ENCODE measurements at regions not wholly inside any gene's neighbourhood (a gene's known extent, or its start where the extent isn't known, plus 50 kb on each side); places are given as distances from the start of the nearest gene placed in this dataset.
"Not testable (repeated sequence)": the region's sequence is repeated elsewhere in the genome, so short reads cannot be mapped to it uniquely, and the experiment has no call there.

DNA sequence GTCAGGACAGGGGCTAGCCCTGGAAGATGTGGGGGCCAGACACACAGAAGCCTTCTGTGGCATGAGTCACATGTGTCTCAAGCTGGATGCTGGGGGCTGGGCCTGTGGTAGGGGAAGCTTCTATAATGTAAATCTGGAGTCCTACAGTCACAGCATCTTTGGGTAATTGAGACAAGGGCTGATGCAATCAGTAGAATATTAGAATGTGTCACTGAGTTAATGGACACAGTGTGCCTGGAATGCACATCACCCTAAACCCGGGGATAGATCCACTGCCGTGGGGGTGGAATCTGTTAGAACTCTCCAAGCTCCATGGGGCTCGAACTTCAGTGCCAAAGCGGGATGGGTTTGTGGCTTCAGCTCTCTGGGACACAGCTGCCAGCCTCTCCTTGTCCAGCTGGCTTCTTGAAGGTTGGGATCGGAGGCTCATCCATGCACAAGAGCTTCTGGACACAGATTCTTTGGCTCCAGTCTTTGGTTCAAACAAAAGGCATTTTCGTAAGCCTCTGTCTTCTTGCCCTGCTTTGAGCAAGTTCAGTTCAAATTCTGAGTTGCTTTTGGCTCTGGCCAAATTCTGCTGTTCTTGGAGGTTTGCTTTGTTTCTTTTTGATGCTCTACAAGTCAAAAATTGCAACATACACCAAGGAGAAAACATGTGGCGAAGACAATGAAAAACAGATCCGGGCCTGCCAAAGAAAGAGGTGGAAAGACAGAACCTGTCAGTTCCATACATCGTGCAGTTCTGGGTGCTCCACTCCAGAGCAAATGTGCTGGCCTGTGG lies 194.8 kb upstream of the ZNF32 start:
- no peaks in the 10 kb centered on the region for H3K27me3 ChIP-seq (replicated peaks; ENCODE audit: insufficient read depth)
- intact Hi-C loops (cut with DNase I), result no loop called here
- H3K27ac ChIP-seq, result no peak overlapping the region
- no peak overlapping the region for H3K4me3 ChIP-seq
- H3K36me3 ChIP-seq, result no peaks in the 10 kb centered on the region
- TF ChIP-seq, protein P1, sequence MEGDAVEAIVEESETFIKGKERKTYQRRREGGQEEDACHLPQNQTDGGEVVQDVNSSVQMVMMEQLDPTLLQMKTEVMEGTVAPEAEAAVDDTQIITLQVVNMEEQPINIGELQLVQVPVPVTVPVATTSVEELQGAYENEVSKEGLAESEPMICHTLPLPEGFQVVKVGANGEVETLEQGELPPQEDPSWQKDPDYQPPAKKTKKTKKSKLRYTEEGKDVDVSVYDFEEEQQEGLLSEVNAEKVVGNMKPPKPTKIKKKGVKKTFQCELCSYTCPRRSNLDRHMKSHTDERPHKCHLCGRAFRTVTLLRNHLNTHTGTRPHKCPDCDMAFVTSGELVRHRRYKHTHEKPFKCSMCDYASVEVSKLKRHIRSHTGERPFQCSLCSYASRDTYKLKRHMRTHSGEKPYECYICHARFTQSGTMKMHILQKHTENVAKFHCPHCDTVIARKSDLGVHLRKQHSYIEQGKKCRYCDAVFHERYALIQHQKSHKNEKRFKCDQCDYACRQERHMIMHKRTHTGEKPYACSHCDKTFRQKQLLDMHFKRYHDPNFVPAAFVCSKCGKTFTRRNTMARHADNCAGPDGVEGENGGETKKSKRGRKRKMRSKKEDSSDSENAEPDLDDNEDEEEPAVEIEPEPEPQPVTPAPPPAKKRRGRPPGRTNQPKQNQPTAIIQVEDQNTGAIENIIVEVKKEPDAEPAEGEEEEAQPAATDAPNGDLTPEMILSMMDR (IDR thresholded peaks at IDR 0.05), result no peak
- TF ChIP-seq POLR2AphosphoS5 (IDR thresholded peaks at IDR 0.05), result no peak
- TF ChIP-seq POLR2A (IDR thresholded peaks at IDR 0.05), result no peak
- no peaks in the 10 kb centered on the region for H3K4me1 ChIP-seq (replicated peaks)
- DNase-seq (ENCODE audit: low spot score), result no peak
- 43% methylated on average over 9 of the region's 9 CpGs for WGBS
- H3K9me3 ChIP-seq, result no peaks in the 10 kb centered on the region

DNA sequence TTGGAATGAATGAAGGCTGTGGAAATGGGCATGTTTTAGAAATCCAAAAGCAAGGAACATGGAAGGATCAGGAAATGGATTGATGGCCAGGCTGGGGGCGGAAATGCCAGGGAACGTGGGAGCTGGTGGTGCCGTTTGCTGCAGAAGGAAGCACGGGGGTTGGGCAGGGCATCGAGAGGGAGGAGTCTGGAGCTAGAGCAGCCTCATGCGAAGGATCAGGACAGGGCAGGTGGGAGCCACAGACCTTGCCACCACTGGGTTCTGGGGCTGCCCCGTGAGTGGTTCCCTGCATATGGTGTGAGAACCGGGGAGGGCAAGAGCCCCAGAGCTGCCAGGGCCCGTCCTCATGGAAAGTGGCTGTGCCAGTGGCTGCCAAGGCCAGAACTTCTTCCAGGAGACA lies 193.8 kb upstream of the ZNF32 start:
- no peak for DNase-seq (ENCODE audit: low spot score)
- H3K4me3 ChIP-seq, result no peak overlapping the region
- no peaks in the 10 kb centered on the region for H3K9me3 ChIP-seq
- H3K27me3 ChIP-seq (replicated peaks; ENCODE audit: insufficient read depth), result no peaks in the 10 kb centered on the region
- intact Hi-C loops (cut with DNase I), result no loop called here
- H3K27ac ChIP-seq, result no peak overlapping the region
- TF ChIP-seq, protein P1 (IDR thresholded peaks at IDR 0.05), result no peak
- TF ChIP-seq POLR2A (IDR thresholded peaks at IDR 0.05) (no peak), POLR2AphosphoS5 (IDR thresholded peaks at IDR 0.05) (no peak)
- no peaks in the 10 kb centered on the region for H3K36me3 ChIP-seq
- H3K4me1 ChIP-seq (replicated peaks), result no peaks in the 10 kb centered on the region
- 75% methylated on average over 9 of the region's 9 CpGs for WGBS

DNA sequence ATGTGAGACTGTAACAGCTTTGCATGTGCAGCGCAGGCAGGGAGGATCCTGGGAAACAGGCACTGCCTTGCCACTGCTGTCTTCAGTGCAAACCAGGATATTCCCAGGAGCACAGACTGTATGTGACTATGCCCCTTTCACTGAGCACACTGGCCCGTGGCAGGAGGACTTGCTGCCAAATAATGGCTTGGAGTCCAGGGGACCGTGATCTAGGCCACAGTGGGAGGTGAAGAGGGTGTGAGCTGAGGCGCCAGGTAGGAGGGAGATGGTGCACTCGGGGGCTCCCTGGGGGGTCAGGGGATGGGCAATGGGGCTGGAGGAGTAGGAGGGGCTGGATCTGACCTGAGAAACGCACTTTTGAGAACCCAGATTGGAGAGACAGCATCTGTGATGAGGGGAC lies 193.4 kb upstream of the ZNF32 start:
- DNase-seq (ENCODE audit: low spot score), result no peak
- intact Hi-C loops (cut with DNase I), result no loop called here
- H3K4me3 ChIP-seq, result no peak overlapping the region
- WGBS, result 75% methylated on average over 6 of the region's 6 CpGs
- TF ChIP-seq, protein P1 (IDR thresholded peaks at IDR 0.05), result no peak
- TF ChIP-seq POLR2AphosphoS5 (IDR thresholded peaks at IDR 0.05), result no peak
- no peak for TF ChIP-seq POLR2A (IDR thresholded peaks at IDR 0.05)
- H3K36me3 ChIP-seq, result no peaks in the 10 kb centered on the region
- no peaks in the 10 kb centered on the region for H3K4me1 ChIP-seq (replicated peaks)
- no peaks in the 10 kb centered on the region for H3K9me3 ChIP-seq
- H3K27me3 ChIP-seq (replicated peaks; ENCODE audit: insufficient read depth), result no peaks in the 10 kb centered on the region
- H3K27ac ChIP-seq, result no peak overlapping the region

DNA sequence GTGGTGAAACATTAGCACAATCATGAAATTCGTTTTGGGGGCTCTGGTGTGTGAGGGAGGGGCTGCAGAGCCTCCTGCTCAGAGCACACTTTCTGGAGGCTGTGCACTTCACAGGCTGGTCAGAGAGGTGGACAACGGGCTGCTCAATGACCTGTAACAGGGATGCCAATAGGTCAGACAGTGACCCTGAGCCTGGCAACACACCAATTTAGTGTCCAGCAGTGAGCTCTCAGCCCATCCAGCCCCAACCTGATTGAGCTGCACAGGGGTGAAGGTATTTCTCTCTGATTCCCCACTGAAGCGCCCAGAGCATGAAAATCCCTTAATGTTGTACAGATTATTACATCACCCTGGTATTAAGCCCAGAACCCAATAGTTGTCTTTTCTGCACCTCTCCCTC lies 191.3 kb upstream of the ZNF32 start:
- Histone ChIP-seq H3K36me3 (no peaks in the 10 kb centered on the region), H3K27ac (no peak overlapping the region), H3K4me3 (no peak overlapping the region), H3K4me1 (replicated peaks) (no peaks in the 10 kb centered on the region), H3K27me3 (replicated peaks; ENCODE audit: insufficient read depth) (no peaks in the 10 kb centered on the region), H3K9me3 (no peaks in the 10 kb centered on the region)
- 64% methylated on average over 3 of the region's 3 CpGs for WGBS
- intact Hi-C loops (cut with DNase I), result no loop called here
- no peak for DNase-seq (ENCODE audit: low spot score)
- TF ChIP-seq, protein P1 (IDR thresholded peaks at IDR 0.05), result no peak
- TF ChIP-seq POLR2AphosphoS5 (IDR thresholded peaks at IDR 0.05) (no peak), POLR2A (IDR thresholded peaks at IDR 0.05) (no peak)

- intact Hi-C loops (cut with DNase I); DNase-seq (ENCODE audit: low spot score); H3K4me3 ChIP-seq; H3K27me3 ChIP-seq (replicated peaks; ENCODE audit: insufficient read depth); H3K9me3 ChIP-seq; H3K36me3 ChIP-seq; H3K27ac ChIP-seq; H3K4me1 ChIP-seq (replicated peaks): not testable (repeated sequence)
- WGBS, result 70% methylated on average over 2 of the region's 2 CpGs
These were observed 186.1 kb upstream of the ZNF32 start for GRCh38 chr10:43834751-43835150.
